Neural progenitor cell (in vitro differentiated cells): ENCODE measurements at regions not wholly inside any gene's neighbourhood (a gene's known extent, or its start where the extent isn't known, plus 50 kb on each side); places are given as distances from the start of the nearest gene placed in this dataset.

Experiments
- EZH2 ChIP-seq: fragments of 200-600 bp; sonication (generic); IDR thresholded peaks from 2 replicates; pipeline ENCODE4 v1.6.1; 2017; ENCODE audit warnings: antibody characterized with exemption, mild to moderate bottlenecking, moderate library complexity
- EZH2phosphoT487 ChIP-seq: fragments of 200-600 bp; sonication (generic); IDR thresholded peaks from 2 replicates; pipeline ENCODE4 v1.6.1; 2017; ENCODE audit warnings: antibody characterized with exemption
- TF ChIP-seq, protein P1 (sequence below): fragments of 200-600 bp; sonication (generic); IDR thresholded peaks from 2 replicates; pipeline ENCODE4 v1.5.1; 2017; ENCODE audit warnings: antibody characterized with exemption, mild to moderate bottlenecking

DNA sequence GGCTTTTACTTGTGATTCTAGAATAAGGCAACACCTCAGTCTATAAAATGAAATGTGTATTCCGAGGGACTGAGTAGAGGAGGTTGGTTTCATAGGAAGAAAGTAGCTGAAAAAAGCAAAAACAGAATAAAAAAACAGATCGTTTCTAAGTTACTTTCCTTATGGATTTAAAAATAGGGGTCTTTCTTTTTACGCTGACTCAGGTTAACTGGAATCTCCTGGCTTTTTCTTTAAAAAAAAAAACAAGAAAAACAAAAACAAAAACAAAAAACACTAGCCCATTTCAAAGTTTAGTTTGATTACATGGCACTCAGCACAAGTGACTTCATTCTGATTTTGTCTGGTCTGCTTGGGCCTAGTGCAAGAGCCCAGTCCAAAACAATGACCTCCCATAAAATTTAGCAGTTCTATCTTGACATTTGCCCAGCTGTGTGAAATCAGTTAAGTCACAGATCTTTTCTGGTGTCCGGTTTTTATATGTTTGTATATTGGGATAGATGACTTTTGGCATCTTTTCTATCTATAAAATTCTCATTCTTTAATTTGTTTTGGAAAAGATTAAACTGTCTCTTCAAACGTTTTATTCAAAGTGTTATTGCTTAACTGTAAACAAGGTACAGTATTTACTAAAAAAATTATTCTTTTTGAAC, 222.7 kb upstream of the HTR2C start:
- TF ChIP-seq, protein P1, sequence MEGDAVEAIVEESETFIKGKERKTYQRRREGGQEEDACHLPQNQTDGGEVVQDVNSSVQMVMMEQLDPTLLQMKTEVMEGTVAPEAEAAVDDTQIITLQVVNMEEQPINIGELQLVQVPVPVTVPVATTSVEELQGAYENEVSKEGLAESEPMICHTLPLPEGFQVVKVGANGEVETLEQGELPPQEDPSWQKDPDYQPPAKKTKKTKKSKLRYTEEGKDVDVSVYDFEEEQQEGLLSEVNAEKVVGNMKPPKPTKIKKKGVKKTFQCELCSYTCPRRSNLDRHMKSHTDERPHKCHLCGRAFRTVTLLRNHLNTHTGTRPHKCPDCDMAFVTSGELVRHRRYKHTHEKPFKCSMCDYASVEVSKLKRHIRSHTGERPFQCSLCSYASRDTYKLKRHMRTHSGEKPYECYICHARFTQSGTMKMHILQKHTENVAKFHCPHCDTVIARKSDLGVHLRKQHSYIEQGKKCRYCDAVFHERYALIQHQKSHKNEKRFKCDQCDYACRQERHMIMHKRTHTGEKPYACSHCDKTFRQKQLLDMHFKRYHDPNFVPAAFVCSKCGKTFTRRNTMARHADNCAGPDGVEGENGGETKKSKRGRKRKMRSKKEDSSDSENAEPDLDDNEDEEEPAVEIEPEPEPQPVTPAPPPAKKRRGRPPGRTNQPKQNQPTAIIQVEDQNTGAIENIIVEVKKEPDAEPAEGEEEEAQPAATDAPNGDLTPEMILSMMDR, result no peak
- TF ChIP-seq EZH2phosphoT487, result no peak
- TF ChIP-seq EZH2, result no peak
